OCI-LY1 (cell line): ENCODE measurements at regions not wholly inside any gene's neighbourhood (a gene's known extent, or its start where the extent isn't known, plus 50 kb on each side); places are given as distances from the start of the nearest gene placed in this dataset.

Experiments used
- CTCF ChIP-seq: fragments of 200-600 bp; sonication (generic), shearing (Covaris generic); IDR thresholded peaks from 2 replicates; pipeline ENCODE4 v1.5.1; 2017; ENCODE audit warnings: mild to moderate bottlenecking, antibody characterized with exemption, low read length, moderate library complexity, mixed read lengths
- EZH2 ChIP-seq: fragments of 200-600 bp; sonication (generic), shearing (Covaris generic); IDR thresholded peaks from 2 replicates; pipeline ENCODE4 v1.8.0; 2017; ENCODE audit warnings: borderline replicate concordance, mixed run types, mild to moderate bottlenecking, antibody characterized with exemption, low read length, moderate library complexity, mixed read lengths

- TF ChIP-seq CTCF (no peak), EZH2 (no peak)
Observed at GRCh38 chr12:18942669-18943068, 186.9 kb upstream of the PLEKHA5 start.
